DMS53 treated with DMSO at 0.1 percent for 48 hours (cell line): ENCODE measurements at regions not wholly inside any gene's neighbourhood (a gene's known extent, or its start where the extent isn't known, plus 50 kb on each side); places are given as distances from the start of the nearest gene placed in this dataset.
A peak's percentile ranks its signal among the peaks of the same experiment; 100 is the strongest.
"Not testable (repeated sequence)": the region's sequence is repeated elsewhere in the genome, so short reads cannot be mapped to it uniquely, and the experiment has no call there.

ENCODE experiments used
- DNase-seq: peaks from one replicate; lab custom pipeline; 2025; ENCODE audit not compliant: unreplicated experiment; lab: John Stamatoyannopoulos, UW

DNA sequence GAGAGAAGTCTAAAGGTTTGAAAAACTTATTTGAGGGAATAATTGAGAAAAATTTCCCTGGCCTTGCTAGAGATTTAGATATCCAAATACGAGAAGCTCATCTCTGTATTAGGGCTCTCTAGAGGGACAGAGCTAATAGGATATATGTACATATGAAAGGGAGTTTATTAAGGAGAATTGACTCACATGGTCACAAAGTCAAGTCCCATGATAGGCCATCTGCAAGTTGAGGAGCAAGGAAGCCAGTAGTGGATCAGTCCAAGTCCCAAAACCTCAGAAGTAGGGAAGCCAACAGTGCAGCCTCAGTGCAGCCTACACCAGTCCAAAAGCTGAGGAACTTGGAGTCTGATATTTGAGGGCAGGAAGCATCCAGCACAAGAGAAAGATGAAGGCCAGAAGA is 126.7 kb downstream of the PJA2 start:
- not testable (repeated sequence) for DNase-seq

DNA sequence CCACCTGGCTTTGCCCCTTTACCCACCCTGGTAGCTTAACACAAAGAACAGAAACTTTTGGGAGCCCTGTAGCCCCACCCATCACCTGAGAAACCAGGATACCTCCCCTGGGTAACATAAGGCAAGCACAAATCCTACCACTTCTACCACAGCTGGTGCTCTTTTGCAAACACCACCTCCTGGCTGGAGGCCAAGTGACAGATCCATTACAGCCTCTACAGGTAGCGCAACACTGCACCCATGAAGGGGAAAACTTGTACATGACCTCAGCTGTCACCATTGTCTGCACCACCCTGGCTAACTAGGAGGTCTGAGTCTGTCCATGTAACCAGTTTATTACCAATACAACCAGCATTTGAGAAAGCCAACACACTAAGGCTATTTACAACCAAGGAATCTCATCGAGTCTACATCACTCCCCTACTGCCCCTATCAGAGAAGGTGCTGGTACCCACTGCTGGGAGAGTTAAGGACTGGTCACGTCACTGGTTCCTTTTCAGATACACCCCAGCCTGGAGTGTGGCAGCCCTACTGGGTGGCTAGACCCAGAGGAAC is 128.6 kb downstream of the PJA2 start:
- peak; percentile 83 for DNase-seq

DNA sequence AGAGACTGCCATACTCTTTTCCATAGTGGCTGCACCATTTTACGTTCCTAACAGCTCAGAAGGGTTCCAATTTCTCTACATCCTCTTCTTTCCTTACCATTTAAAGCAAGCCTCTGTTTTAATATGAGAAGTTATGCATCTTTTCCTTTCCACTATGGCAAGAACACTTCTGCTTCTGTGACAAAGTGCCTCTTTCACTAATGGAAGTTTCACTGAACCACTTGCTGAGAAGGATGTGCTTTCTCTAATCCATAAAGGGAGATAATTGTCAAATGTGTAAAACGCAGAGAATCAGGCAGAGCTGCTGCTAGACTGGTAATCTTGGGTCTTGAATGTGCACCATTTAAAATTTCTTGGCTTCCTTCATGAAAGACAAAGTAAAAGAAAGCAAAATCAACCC is 131.6 kb downstream of the PJA2 start:
- DNase-seq, result no peak

DNA sequence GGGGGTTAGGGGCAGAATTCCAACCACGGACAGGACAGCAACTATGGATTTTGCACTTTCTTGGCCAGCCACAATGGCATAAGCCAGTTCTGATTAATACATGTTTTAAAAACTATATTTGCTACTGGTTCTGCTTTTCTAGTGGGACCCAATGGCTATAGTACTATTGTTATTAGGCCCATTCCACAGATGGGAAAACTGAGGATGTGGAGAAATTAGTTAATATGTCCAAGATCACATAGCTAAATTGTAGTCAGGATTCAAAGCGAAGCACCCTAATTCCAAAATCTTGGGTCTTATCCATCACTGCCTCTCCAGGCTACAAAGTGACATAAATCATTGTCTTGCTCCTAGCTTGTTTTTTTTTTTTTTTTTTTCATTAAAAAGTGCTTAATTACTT is 133.9 kb downstream of the PJA2 start:
- no peak for DNase-seq

DNA sequence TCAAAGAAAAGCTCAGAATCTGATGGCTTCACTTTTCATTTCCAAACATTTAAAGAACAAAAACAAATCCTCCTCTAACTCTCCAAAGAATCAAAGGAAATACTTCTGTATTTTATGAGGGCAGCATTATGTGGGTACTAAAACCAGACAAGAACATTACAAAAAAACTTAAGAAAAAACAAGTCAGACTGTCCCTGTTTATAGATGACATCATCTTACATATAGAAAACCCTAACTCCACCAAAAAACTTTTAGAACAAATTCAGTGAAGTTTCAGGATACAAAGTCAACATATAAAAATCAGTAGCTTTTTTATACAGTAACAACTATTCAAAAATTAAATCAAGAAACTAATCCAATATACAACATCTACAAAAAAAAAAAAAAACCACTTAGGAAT is 136.2 kb downstream of the PJA2 start:
- DNase-seq, result no peak

DNA sequence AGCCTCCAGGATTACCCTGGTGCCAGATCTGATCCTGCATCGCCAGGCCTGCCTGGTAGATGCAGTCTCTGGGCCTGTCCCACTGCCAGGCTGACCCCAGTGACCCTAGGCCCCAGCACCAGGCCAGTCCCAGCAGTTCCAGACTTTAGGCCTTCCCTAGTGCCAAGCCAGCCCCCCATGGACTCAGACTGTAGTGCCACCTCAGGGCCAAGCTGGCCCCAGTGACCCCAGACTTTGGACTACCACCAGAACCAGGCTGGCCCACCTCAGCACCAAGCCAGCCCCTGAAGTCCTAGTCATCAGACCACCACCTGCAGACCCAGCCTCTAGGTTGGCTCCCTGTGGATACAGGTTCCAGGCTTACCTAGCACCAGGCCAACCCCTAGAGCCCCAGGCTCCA is 142.5 kb downstream of the PJA2 start:
- no peak for DNase-seq

DNA sequence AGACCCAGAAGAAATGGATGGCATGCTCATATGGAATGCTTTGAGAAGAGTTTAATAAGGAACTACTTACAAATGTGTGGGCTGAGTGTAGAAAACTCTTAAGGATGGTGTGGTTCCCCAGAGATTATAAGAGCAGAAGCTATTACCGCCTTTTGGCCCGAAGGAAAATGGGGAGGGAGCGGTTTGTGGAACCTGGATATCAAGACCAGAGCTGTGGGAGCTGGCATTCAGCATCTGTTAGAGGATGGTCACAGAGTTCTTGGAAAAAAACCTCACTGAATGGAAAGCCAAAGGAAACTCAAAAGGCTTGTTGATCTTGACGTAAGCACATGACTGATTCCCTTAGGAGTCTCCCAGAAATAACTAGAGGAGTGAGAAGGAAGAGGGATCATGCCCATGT is 151.0 kb downstream of the PJA2 start:
- DNase-seq, result no peak

DNA sequence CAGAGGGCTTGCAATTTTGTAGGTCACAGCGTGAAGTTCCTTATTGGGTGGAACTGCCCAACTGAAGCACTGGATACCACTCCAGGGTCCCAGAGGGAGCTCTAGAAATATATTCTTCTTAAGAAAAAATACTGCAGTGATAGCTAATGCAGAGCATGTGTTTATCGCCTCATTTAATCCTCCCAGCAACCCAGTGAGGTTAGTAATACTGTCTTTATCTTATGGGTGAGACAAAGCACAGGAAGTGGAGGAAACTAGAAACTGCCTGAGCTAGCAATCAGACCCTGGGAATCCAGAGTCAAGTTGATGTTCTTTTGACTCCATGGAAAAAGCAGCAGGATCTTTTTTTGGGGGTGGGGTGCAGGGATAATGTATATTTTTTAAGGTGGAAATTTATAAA is 153.3 kb downstream of the PJA2 start:
- DNase-seq, result no peak

DNA sequence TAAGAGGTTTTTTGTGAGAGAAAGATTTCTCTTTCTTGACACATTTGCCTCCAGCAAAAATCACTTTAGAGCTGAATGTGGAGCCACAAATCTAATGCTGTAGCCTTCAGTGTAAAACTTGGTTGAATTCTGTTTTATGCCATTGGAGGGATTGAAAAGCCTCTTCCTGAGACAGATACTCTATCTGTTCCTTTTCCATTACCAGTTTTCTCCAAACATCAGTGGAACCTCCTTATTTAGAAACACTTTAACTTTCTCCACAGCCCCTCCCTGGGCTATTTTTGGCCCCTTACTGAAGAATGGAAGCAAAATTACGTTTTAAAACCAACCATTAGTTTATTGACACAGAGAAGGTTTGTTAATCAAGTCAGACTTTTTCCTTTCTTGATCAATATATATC is 155.3 kb downstream of the PJA2 start:
- DNase-seq, result no peak

DNA sequence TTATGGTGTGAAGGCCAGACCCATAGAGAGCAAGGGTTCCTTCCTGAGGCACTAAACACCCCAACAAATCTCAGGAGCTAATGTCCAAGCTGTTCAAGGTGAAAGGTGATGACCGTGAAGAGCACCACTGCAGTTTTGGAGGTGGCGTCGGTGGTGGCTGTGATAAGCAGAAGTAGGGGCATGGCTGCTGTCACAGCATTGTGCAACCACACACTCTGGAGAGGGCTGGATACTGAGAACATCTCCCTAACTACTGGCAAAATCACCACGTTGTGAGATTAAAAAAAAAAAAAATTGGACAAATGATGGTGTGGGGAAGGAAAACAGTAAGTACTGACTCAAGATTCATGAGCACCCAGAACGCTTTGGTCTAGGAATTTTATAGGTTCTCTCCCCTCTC is 156.5 kb downstream of the PJA2 start:
- no peak for DNase-seq

DNA sequence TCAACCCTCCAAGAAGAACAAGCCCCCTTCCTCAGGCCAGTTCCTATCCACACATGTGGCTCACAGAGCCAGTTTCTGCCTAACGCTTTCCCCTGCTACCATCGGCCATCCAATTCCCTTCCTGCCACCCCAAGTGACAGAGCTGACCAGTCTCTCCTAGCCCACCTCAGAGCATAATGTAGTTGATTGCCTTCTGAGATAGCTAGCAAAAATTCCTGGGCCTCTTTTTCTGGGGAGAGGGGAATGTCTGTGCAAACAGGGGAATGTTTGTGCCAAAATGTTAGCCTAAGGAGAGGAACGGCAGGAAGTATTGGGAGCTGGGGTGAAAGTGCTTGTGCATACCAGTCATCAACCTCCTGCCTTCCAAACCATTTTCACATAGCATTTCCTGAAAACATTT is 157.0 kb downstream of the PJA2 start:
- no peak for DNase-seq

DNA sequence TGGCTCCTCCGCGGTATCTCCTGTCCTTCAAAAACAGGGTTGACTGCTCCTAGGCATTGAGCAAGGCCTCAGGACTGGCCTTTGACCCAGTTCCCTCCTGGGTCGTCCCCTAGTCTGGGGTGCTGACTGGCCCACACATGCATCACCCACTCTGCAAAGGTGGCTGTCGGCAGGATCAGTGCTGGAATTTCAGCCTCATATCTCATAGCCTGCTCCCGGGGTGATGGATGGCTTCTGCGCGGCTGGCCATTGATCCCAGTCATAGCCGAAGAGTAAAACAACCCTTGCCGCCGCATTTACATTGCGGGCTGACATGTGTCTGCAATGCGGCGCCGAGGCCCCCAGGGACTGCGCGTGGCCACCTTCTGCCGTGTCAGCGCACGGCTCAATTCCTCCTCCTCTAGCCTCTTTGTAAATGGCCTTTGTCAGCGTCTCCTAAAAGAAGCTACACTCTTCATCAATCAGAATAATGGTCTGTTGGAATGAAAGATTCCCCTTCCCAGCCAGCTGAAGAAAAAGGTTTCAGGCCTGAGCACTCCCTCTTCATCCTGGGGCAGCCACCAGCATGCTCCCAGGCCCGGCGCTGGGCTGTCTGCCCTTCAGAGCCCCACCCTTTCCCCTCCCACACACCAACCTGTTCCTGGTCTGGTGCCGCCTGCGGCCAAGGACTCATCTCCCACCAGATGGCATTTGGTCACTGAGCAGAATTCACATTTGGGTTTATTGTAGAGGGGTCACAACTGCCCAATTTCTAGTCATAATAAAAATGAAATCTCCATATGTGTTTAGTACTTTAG is 159.0 kb downstream of the PJA2 start:
- DNase-seq, result no peak

DNA sequence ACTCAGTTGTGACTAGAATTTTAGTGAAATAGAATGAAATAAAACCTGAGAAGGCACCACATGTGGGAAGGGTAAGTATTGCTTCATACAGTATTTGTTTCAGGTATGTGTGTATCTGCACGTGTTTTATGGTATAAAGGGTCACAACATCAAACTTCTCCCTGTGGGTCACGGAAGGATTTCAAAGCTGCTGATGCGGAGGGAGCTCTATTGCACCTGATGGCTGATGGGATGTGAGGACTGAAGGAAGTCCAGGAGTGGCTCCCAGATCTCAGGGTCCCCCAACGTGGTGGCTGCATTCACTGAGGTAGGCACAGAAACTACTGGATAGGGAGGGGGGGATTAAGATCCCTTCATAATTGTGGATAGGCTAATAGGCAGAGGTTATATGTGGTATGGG is 159.7 kb downstream of the PJA2 start:
- DNase-seq, result no peak

DNA sequence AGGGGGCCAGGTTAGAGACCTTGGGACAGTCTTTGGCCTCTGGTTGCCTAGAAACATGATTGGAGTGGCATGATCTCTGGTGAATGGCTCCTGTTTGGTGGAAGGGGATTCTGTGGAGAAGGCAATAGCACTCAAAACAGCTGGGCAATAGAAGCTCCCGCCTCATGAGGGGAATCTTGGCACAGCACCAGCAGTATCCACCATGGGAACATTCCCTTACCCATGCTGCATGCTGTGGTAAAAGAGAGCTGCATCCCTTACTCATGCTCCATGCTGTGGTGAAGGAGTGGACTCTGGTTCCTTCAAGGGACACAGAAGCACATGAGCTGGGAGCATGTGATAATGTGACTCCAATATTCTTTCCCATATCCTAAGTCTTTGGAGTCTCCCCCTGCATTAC is 160.6 kb downstream of the PJA2 start:
- no peak for DNase-seq

DNA sequence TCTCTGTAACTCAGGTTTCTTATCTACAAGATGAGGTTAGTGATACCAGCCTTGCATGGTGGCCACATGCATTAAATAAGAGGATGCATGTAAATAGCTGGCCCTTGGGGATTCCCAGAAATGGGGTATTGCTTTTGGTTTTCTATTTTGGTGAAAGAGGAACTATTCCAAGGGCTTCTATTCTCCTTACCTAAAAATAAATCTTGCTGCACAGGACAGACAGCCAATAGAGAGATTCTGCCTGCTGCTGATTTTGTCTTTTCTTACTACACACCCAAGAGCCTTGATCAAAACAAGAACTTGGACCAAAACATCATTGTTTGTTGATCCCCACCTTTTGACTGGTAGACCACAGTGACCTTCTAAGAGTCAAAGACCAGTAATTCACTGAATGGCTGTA is 161.8 kb downstream of the PJA2 start:
- DNase-seq, result no peak

DNA sequence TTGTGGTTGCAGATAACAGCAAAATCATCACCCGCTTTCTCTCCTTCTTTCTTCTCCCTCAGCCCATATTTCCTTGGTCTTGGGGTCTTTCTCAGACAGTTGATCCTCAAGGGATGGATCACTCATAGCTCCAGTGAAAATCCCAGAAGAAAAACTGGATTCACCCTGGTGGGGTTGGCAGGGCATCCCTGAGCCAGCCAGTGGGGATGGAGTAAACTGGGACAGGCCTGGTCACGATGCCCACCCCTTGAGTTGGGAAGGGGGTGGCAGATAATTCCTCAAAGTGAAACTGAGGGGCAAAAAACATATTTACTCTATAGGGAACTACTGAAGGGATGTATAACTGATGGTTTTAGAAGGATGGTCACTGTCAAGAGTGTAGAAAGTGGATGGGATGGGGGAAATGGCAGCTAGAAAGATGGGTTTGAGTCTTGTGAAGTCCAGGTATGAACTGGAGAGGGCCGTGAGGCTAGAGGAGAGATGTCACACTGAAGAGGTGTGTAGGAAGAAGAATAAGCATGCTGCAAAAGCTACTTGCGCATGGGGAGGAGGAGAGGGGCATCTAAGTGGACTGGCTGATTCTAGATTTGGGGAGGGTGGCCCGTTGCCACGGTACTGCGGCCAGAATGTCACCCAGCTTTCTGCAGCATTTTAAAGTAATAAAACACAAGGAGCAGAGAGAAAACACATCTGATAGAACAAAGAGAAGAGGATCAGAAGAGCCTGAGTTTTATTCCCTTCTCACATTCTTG is 162.8 kb downstream of the PJA2 start:
- DNase-seq, result no peak
